ENCODE measurements at regions not wholly inside any gene's neighbourhood (a gene's known extent, or its start where the extent isn't known, plus 50 kb on each side); places are given as distances from the start of the nearest gene placed in this dataset.

- H2BK120ac ChIP-seq (replicated peaks; ENCODE audit: low read depth, low read length): no peak overlapping the region
- H3K79me1 ChIP-seq (ENCODE audit: low read depth, low read length): no peaks in the 10 kb centered on the region
- ChIA-PET POLR2A (ENCODE audit: partially characterized antibody) (no interaction called here), CTCF (ENCODE audit: partially characterized antibody) (no interaction called here)
- H2BK20ac ChIP-seq (ENCODE audit: low read length): no peak overlapping the region
- no peaks in the 10 kb centered on the region for H3K79me2 ChIP-seq (ENCODE audit: control insufficient read depth in 1 of 2, insufficient read depth in 2 of 2, low read length in 2 of 2)
- no peaks in the 10 kb centered on the region for H3K23me2 ChIP-seq (ENCODE audit: low read depth, low read length)
- no peak overlapping the region for H3K14ac ChIP-seq (ENCODE audit: insufficient read length)
- DNase-seq (ENCODE audit: low read depth in 1 of 2, low spot score in 2 of 2) (no peak), FAIRE-seq (no peak)
- no peak overlapping the region for H3K23ac ChIP-seq (ENCODE audit: insufficient read length)
- H3K27ac ChIP-seq (ENCODE audit: low read depth, low read length): no peak overlapping the region
- no peak overlapping the region for H3K4ac ChIP-seq (replicated peaks; ENCODE audit: insufficient read length, low read depth, low read length)
- no peak overlapping the region for H4K5ac ChIP-seq (ENCODE audit: insufficient read length, low read depth, low read length)
- no peak overlapping the region for H2AFZ ChIP-seq (ENCODE audit: low read length)
- no peaks in the 10 kb centered on the region for H3K9me3 ChIP-seq (ENCODE audit: insufficient read depth in 2 of 2, low read depth in 1 of 2, low read length in 1 of 2)
- H4K91ac ChIP-seq (replicated peaks; ENCODE audit: insufficient read length, low read length): no peak overlapping the region
- H3K9ac ChIP-seq (replicated peaks in 1 of 4; ENCODE audit: extremely low read depth in 1 of 4, low read depth in 3 of 4, low read length in 3 of 4): no peak overlapping the region
- TF ChIP-seq USF2 (IDR thresholded peaks at IDR 0.05; ENCODE audit: low read length) (no peak), SUZ12 (IDR thresholded peaks at IDR 0.05; ENCODE audit: low read length) (no peak), JUND (IDR thresholded peaks at IDR 0.05; ENCODE audit: low read length) (no peak), RFX5 (IDR thresholded peaks at IDR 0.05; ENCODE audit: borderline replicate concordance, low read depth, low read length) (no peak), POLR2A (IDR thresholded peaks at IDR 0.05; ENCODE audit: control extremely low read depth in 1 of 2, low read depth in 2 of 2, low read length in 2 of 2) (no peak), SIRT6 (IDR thresholded peaks at IDR 0.05; ENCODE audit: low read length) (no peak), HDAC2 (IDR thresholded peaks at IDR 0.05; ENCODE audit: borderline replicate concordance in 1 of 2, low read depth in 2 of 2, low read length in 2 of 2) (no peak), CHD2 (IDR thresholded peaks at IDR 0.05; ENCODE audit: low read length) (no peak), GTF2F1 (IDR thresholded peaks at IDR 0.05; ENCODE audit: borderline replicate concordance, low read depth, low read length) (no peak), BCL11A (IDR thresholded peaks at IDR 0.05; ENCODE audit: low read depth in 2 of 2, low read length in 2 of 2) (no peak), RNF2 (IDR thresholded peaks at IDR 0.05; ENCODE audit: borderline replicate concordance, low read depth, low read length, missing control alignments, poor library complexity, severe bottlenecking) (no peak), TCF12 (IDR thresholded peaks at IDR 0.05; ENCODE audit: low read depth, low read length) (no peak)
- TF ChIP-seq, protein P1, sequence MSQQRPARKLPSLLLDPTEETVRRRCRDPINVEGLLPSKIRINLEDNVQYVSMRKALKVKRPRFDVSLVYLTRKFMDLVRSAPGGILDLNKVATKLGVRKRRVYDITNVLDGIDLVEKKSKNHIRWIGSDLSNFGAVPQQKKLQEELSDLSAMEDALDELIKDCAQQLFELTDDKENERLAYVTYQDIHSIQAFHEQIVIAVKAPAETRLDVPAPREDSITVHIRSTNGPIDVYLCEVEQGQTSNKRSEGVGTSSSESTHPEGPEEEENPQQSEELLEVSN (IDR thresholded peaks at IDR 0.05): no peak
- H3K18ac ChIP-seq (ENCODE audit: extremely low read depth, low read length): no peak overlapping the region
- H3K4me3 ChIP-seq (ENCODE audit: extremely low read depth in 1 of 4, insufficient read depth in 2 of 4, low read depth in 3 of 4, low read length in 4 of 4): no peak overlapping the region
- H3K27me3 ChIP-seq (replicated peaks in 1 of 4; ENCODE audit: control insufficient read depth in 3 of 4, extremely low read depth in 1 of 4, insufficient read depth in 3 of 4, low read length in 3 of 4): no peaks in the 10 kb centered on the region
- no peak overlapping the region for H2BK15ac ChIP-seq (ENCODE audit: low read length)
- no peak overlapping the region for H4K8ac ChIP-seq (ENCODE audit: extremely low read depth, insufficient read depth, low read length)
- H3K36me3 ChIP-seq (ENCODE audit: control insufficient read depth in 2 of 4, insufficient read depth in 4 of 4, low read length in 3 of 4): no peaks in the 10 kb centered on the region
- H2AK5ac ChIP-seq (ENCODE audit: low read depth, low read length): no peak overlapping the region
- no peaks in the 10 kb centered on the region; a peak in 1 of 7 replicates for H3K4me1 ChIP-seq (replicated peaks in 1 of 4; ENCODE audit: control insufficient read depth in 3 of 4, insufficient read depth in 4 of 4, low read length in 3 of 4)
- H3K4me2 ChIP-seq (ENCODE audit: insufficient read depth in 1 of 2, low read depth in 2 of 2, low read length in 2 of 2): no peak overlapping the region
- no peak overlapping the region for H2BK5ac ChIP-seq (ENCODE audit: low read depth, low read length)
- H2BK12ac ChIP-seq (ENCODE audit: low read depth, low read length): no peak overlapping the region
- H4K20me1 ChIP-seq (replicated peaks in 1 of 2; ENCODE audit: control insufficient read depth in 1 of 2, insufficient read depth in 2 of 2, low read length in 2 of 2): no peaks in the 10 kb centered on the region
- no peak overlapping the region for H3K56ac ChIP-seq (replicated peaks; ENCODE audit: insufficient read length, low read depth, low read length)
Measured at GRCh38 chr9:71509054-71509453, 259.3 kb downstream of the CEMIP2 start.
